HEK293 (cell line): ENCODE measurements at regions not wholly inside any gene's neighbourhood (a gene's known extent, or its start where the extent isn't known, plus 50 kb on each side); places are given as distances from the start of the nearest gene placed in this dataset.
A peak's percentile ranks its signal among the peaks of the same experiment; 100 is the strongest.

ENCODE experiments used
- CTCF ChIA-PET: fragments of 350-600 bp; formaldehyde crosslinking; extraction: SDS; loops from one replicate; lab custom pipeline; 2021; ENCODE audit warnings: antibody characterized with exemption; lab: Yijun Ruan, JAX
- POLR2A ChIA-PET: fragments of 300-600 bp; formaldehyde crosslinking; extraction: SDS; loops from one replicate; lab custom pipeline; 2020; ENCODE audit warnings: antibody characterized with exemption, inconsistent platforms; lab: Yijun Ruan, JAX
- H3K27ac ChIP-seq: fragments of 200-500 bp; sonication (Bioruptor generic); 2 replicates; pipeline ENCODE4 v1.5.1; 2014; ENCODE audit warnings: low read depth, low read length, control low read depth, inconsistent platforms; ENCODE audit errors: extremely low read depth
- H3K36me3 ChIP-seq, 2 experiments: fragments of 200-500 bp in 1 of 2; sonication (Bioruptor generic) in 1 of 2; 1 replicate in 1 of 2; 2 replicates in 1 of 2; pipeline ENCODE4 v1.5.1; 2014 to 2017; ENCODE audit warnings: inconsistent platforms in 2 of 2, low read length in 2 of 2; ENCODE audit not compliant: control insufficient read depth in 2 of 2, insufficient read depth in 1 of 2
- H3K4me1 ChIP-seq: fragments of 200-500 bp; sonication (Bioruptor generic); 2 replicates; pipeline ENCODE4 v1.5.1; 2014; ENCODE audit warnings: mild to moderate bottlenecking, low read length, inconsistent platforms; ENCODE audit not compliant: control insufficient read depth, insufficient read depth
- H3K4me3 ChIP-seq: 2 replicates; pipeline ENCODE4 v1.5.1; 2011; ENCODE audit warnings: low read depth, mild to moderate bottlenecking, control low read depth, low read length, moderate library complexity
- H3K9me3 ChIP-seq: fragments of 200-500 bp; sonication (Bioruptor generic); 2 replicates; pipeline ENCODE4 v1.5.1; 2014; ENCODE audit warnings: low read depth, low read length, inconsistent platforms; ENCODE audit not compliant: control insufficient read depth, insufficient read depth
- PRDM1 ChIP-seq: fragments of 450-650 bp; formaldehyde crosslinking; IDR thresholded peaks from 2 replicates; pipeline ENCODE4; 2016; ENCODE audit warnings: missing biosample characterization, missing genetic modification characterization
- SALL2 ChIP-seq: fragments of 450-650 bp; formaldehyde crosslinking; IDR thresholded peaks from 2 replicates; pipeline ENCODE4 v1.5.0; 2017; ENCODE audit warnings: missing biosample characterization, mild to moderate bottlenecking, missing genetic modification characterization, borderline replicate concordance
- ZBTB1 ChIP-seq: fragments of 450-650 bp; formaldehyde crosslinking; IDR thresholded peaks from 2 replicates; pipeline ENCODE4 v1.5.1; 2016; ENCODE audit warnings: missing biosample characterization, missing genetic modification characterization
- ZBTB21 ChIP-seq: fragments of 450-650 bp; formaldehyde crosslinking; IDR thresholded peaks from 2 replicates; pipeline ENCODE4 v1.5.1; 2017; ENCODE audit warnings: missing biosample characterization, missing genetic modification characterization
- ZEB2 ChIP-seq: fragments of 450-650 bp; formaldehyde crosslinking; IDR thresholded peaks from 2 replicates; pipeline ENCODE4 v1.5.1; 2016; ENCODE audit warnings: missing biosample characterization, missing genetic modification characterization
- ZNF121 ChIP-seq: fragments of 450-650 bp; formaldehyde crosslinking; IDR thresholded peaks from 2 replicates; pipeline ENCODE4 v1.5.1; 2016; ENCODE audit warnings: missing biosample characterization, missing genetic modification characterization
- ZNF2 ChIP-seq: fragments of 450-650 bp; formaldehyde crosslinking; IDR thresholded peaks from 2 replicates; pipeline ENCODE4 v1.5.1; 2016; ENCODE audit warnings: missing biosample characterization, missing genetic modification characterization
- ZNF239 ChIP-seq: fragments of 450-650 bp; formaldehyde crosslinking; IDR thresholded peaks from 2 replicates; pipeline ENCODE4 v1.5.1; 2016; ENCODE audit warnings: missing biosample characterization, missing genetic modification characterization
- ZNF555 ChIP-seq: fragments of 450-650 bp; formaldehyde crosslinking; conservative IDR thresholded peaks from 2 replicates; pipeline ENCODE4 v1.5.1; 2017; ENCODE audit warnings: missing biosample characterization, mild to moderate bottlenecking, missing genetic modification characterization, inconsistent platforms
- ZNF558 ChIP-seq: fragments of 450-650 bp; formaldehyde crosslinking; IDR thresholded peaks from 2 replicates; pipeline ENCODE4 v1.5.1; 2016; ENCODE audit warnings: missing biosample characterization, missing genetic modification characterization
- ZNF626 ChIP-seq: fragments of 450-650 bp; sonication (Bioruptor Pico); formaldehyde crosslinking; IDR thresholded peaks from 2 replicates; pipeline ENCODE4 v1.5.1; 2018; ENCODE audit warnings: missing biosample characterization, missing genetic modification characterization, inconsistent platforms
- ZNF747 ChIP-seq: fragments of 450-650 bp; formaldehyde crosslinking; IDR thresholded peaks from 2 replicates; pipeline ENCODE4 v1.5.1; 2016; ENCODE audit warnings: missing biosample characterization, missing genetic modification characterization
- ZNF777 ChIP-seq: fragments of 450-650 bp; formaldehyde crosslinking; IDR thresholded peaks from 2 replicates; pipeline ENCODE4 v1.5.1; 2017; ENCODE audit warnings: missing biosample characterization, missing genetic modification characterization, borderline replicate concordance
- ZNF791 ChIP-seq: fragments of 450-650 bp; formaldehyde crosslinking; IDR thresholded peaks from 2 replicates; pipeline ENCODE4 v1.5.1; 2016; ENCODE audit warnings: missing biosample characterization, missing genetic modification characterization
- TF ChIP-seq, protein P1 (sequence below): fragments of 450-650 bp; formaldehyde crosslinking; IDR thresholded peaks from 2 replicates; pipeline ENCODE4 v1.5.1; 2016; ENCODE audit warnings: missing biosample characterization, missing genetic modification characterization
- TF ChIP-seq, protein P2 (sequence below): fragments of 450-650 bp; formaldehyde crosslinking; IDR thresholded peaks from 2 replicates; pipeline ENCODE4 v1.5.1; 2017; ENCODE audit warnings: missing biosample characterization, missing genetic modification characterization
- TF ChIP-seq, protein P3 (sequence below): fragments of 450-650 bp; formaldehyde crosslinking; IDR thresholded peaks from 2 replicates; pipeline ENCODE4 v1.5.1; 2016; ENCODE audit warnings: missing biosample characterization, missing genetic modification characterization
- TF ChIP-seq, protein P4 (sequence below): fragments of 450-650 bp; formaldehyde crosslinking; optimal IDR thresholded peaks from 2 replicates; pipeline ENCODE3; 2016; ENCODE audit warnings: missing biosample characterization, mild to moderate bottlenecking, missing genetic modification characterization
- TF ChIP-seq, protein P5 (sequence below): fragments of 450-650 bp; formaldehyde crosslinking; IDR thresholded peaks from 2 replicates; pipeline ENCODE4 v1.5.1; 2016; ENCODE audit warnings: missing biosample characterization, missing genetic modification characterization

DNA sequence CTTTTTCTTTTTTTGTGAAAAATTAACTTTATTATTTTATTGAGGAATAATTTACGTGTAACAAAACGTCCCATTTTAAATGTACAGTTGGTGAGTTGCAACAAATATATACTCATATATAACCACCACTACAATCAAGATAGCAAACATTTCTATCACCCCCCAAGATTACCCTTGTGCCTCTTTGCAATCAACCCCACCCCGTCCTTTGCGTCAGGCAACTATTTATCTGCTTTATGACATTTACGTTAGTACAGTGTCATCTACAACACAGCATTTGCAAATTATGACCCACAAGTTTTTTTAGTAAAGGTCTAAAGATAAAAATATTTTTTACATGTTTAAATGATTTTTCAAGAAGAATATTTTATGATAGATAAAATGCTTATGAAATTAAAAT lies 485.6 kb upstream of the SOX9 start:
- Histone ChIP-seq H3K27ac (no peak overlapping the region), H3K4me3 (no peak overlapping the region), H3K9me3 (no peaks in the 10 kb centered on the region), H3K36me3 (no peaks in the 10 kb centered on the region), H3K4me1 (peaks cover 19% of the 10 kb centered on the region)
- CTCF ChIA-PET = interaction anchor here (0.6 kb wide), 1 partner anchor 340 kb away, joined by 3 read pairs; no protein-coding TSS in a partner anchor
- TF ChIP-seq, protein P1, sequence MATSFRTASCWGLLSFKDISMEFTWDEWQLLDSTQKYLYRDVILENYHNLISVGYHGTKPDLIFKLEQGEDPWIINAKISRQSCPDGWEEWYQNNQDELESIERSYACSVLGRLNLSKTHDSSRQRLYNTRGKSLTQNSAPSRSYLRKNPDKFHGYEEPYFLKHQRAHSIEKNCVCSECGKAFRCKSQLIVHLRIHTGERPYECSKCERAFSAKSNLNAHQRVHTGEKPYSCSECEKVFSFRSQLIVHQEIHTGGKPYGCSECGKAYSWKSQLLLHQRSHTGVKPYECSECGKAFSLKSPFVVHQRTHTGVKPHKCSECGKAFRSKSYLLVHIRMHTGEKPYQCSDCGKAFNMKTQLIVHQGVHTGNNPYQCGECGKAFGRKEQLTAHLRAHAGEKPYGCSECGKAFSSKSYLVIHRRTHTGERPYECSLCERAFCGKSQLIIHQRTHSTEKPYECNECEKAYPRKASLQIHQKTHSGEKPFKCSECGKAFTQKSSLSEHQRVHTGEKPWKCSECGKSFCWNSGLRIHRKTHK = no peak
- no peak for TF ChIP-seq ZNF626
- TF ChIP-seq ZEB2 = no peak
- TF ChIP-seq ZBTB1 (tag by site-specific recombination) = no peak
- POLR2A ChIA-PET = no interaction called here

DNA sequence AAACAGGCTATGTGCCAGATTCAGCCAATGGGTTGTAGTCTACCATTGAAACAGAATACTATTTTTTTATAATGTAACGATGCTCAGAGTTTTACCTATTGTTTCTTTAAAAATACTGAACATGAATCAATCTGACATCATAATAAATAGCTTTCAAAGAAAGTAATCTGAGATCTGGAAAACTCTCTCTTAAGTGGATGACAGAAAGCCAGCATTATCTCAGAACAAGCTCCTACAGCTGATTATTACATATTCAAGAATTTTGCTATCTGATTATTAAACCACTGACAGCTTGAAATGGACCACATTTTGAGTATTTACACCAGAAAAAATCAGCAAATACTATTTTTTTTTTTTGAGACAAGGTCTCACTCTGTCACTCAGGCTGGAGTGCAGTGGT lies 484.2 kb upstream of the SOX9 start:
- no peaks in the 10 kb centered on the region for H3K36me3 ChIP-seq
- POLR2A ChIA-PET = interaction anchor here (0.6 kb wide), 1 partner anchor 1030 kb away, joined by 3 read pairs; no protein-coding TSS in a partner anchor
- H3K27ac ChIP-seq = no peak overlapping the region
- CTCF ChIA-PET = interaction anchor here (0.6 kb wide), 1 partner anchor 176 kb away, joined by 3 read pairs; no protein-coding TSS in a partner anchor
- H3K4me1 ChIP-seq = peaks cover 18% of the 10 kb centered on the region
- no peak for TF ChIP-seq ZNF239 (tag by site-specific recombination)
- TF ChIP-seq, protein P2, sequence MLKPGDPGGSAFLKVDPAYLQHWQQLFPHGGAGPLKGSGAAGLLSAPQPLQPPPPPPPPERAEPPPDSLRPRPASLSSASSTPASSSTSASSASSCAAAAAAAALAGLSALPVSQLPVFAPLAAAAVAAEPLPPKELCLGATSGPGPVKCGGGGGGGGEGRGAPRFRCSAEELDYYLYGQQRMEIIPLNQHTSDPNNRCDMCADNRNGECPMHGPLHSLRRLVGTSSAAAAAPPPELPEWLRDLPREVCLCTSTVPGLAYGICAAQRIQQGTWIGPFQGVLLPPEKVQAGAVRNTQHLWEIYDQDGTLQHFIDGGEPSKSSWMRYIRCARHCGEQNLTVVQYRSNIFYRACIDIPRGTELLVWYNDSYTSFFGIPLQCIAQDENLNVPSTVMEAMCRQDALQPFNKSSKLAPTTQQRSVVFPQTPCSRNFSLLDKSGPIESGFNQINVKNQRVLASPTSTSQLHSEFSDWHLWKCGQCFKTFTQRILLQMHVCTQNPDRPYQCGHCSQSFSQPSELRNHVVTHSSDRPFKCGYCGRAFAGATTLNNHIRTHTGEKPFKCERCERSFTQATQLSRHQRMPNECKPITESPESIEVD (tag by site-specific recombination) = peak; percentile 61
- H3K9me3 ChIP-seq = no peaks in the 10 kb centered on the region
- no peak overlapping the region for H3K4me3 ChIP-seq

DNA sequence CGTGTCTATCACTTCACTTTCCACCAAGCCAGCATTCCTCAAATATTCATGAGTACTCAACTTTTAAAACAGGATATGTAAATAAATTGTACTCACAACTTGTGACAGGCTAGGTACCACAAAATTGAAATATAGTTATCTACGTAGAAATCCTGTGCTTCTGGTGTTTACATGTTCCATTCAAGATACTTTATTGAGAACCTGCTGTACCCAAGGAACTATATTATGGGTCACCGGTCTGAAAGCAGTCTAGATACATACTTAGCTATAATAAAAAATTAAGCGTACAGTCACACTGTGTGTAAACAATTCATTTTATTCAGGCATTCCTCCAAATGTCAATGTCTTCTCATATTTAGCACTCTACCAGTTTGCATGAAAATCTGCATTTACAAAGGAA lies 482.2 kb upstream of the SOX9 start:
- POLR2A ChIA-PET = no interaction called here
- H3K27ac ChIP-seq = no peak overlapping the region

More for the DNA sequence above, 482.2 kb upstream of the SOX9 start:
- CTCF ChIA-PET = no interaction called here
- Histone ChIP-seq H3K4me3 (no peak overlapping the region), H3K9me3 (no peaks in the 10 kb centered on the region), H3K36me3 (no peaks in the 10 kb centered on the region), H3K4me1 (no peaks in the 10 kb centered on the region)
- no peak for TF ChIP-seq ZNF555 (tag by site-specific recombination)
- TF ChIP-seq ZNF777 (tag by site-specific recombination) = no peak
- TF ChIP-seq ZNF121 = no peak
- TF ChIP-seq, protein P3, sequence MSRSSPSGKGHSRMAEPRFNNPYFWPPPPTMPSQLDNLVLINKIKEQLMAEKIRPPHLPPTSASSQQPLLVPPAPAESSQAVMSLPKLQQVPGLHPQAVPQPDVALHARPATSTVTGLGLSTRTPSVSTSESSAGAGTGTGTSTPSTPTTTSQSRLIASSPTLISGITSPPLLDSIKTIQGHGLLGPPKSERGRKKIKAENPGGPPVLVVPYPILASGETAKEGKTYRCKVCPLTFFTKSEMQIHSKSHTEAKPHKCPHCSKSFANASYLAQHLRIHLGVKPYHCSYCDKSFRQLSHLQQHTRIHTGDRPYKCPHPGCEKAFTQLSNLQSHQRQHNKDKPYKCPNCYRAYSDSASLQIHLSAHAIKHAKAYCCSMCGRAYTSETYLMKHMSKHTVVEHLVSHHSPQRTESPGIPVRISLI = no peak
- TF ChIP-seq ZNF558 (tag by site-specific recombination) = no peak
- TF ChIP-seq, protein P2 (tag by site-specific recombination) = no peak
- TF ChIP-seq, protein P4, sequence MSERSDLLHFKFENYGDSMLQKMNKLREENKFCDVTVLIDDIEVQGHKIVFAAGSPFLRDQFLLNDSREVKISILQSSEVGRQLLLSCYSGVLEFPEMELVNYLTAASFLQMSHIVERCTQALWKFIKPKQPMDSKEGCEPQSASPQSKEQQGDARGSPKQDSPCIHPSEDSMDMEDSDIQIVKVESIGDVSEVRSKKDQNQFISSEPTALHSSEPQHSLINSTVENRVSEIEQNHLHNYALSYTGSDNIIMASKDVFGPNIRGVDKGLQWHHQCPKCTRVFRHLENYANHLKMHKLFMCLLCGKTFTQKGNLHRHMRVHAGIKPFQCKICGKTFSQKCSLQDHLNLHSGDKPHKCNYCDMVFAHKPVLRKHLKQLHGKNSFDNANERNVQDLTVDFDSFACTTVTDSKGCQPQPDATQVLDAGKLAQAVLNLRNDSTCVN (tag by site-specific recombination) = no peak
- no peak for TF ChIP-seq ZNF2 (tag by site-specific recombination)
- TF ChIP-seq, protein P5, sequence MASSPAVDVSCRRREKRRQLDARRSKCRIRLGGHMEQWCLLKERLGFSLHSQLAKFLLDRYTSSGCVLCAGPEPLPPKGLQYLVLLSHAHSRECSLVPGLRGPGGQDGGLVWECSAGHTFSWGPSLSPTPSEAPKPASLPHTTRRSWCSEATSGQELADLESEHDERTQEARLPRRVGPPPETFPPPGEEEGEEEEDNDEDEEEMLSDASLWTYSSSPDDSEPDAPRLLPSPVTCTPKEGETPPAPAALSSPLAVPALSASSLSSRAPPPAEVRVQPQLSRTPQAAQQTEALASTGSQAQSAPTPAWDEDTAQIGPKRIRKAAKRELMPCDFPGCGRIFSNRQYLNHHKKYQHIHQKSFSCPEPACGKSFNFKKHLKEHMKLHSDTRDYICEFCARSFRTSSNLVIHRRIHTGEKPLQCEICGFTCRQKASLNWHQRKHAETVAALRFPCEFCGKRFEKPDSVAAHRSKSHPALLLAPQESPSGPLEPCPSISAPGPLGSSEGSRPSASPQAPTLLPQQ = no peak
- TF ChIP-seq ZNF747 = no peak
- no peak for TF ChIP-seq SALL2 (tag by site-specific recombination)
- TF ChIP-seq ZBTB21 (tag by site-specific recombination) = no peak
- TF ChIP-seq PRDM1 (tag by site-specific recombination) = no peak
- no peak for TF ChIP-seq ZNF791
